ENCODE measurements at regions not wholly inside any gene's neighbourhood (a gene's known extent, or its start where the extent isn't known, plus 50 kb on each side); places are given as distances from the start of the nearest gene placed in this dataset.

DNA sequence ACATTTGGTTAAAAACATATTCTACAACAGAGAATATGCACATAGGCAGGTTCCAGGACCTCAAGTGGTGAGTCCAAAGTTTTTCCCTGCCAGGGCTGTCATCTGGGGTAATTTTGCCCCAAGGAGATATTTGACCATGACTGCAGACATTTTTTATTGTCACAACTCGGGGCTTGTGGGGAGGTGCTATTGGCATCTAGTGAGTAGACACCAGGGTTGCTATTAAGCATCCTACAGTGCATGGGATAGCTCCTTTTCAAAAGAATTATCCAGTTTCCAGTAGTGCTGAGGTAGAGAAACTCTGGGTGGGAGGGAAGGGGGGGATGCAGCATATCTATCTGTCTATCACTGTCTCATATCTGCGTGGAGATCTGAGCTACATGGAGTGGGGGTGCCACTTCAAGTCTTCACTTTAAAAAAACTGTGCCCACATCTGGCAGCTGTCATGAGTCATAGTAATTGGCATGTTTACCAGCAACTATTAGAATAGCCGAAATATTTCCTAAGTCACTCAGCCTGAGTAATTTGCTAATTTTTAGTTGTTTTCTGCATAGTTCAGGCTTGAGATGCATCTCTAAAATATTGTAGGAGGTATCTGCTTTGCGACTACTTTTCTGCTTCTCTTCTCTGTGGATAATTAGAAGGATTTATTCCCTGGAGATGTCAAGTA, 254.0 kb upstream of the RBMS1 start:
- Histone ChIP-seq H3K4me3 (no peak overlapping the region), H3K27ac (no peak overlapping the region), H3K9me3 (no peaks in the 10 kb centered on the region), H3K4me1 (ENCODE audit: control insufficient read depth in 1 of 2, low read depth in 2 of 2) (peaks cover 10 to 16% of the 10 kb centered on the region in 2 donors), H3K27me3 (replicated peaks; ENCODE audit: insufficient read depth) (no peaks in the 10 kb centered on the region), H3K36me3 (no peaks in the 10 kb centered on the region)
- DNase-seq (ENCODE audit: low spot score) (no peak), ATAC-seq (ENCODE audit: insufficient number of reproducible peaks, low FRiP score, low read depth) (no peak)
- no peak for TF ChIP-seq CTCF (IDR thresholded peaks at IDR 0.05)

- ATAC-seq (ENCODE audit: insufficient number of reproducible peaks, low FRiP score, low read depth) = no peak
- no peaks in the 10 kb centered on the region for H3K36me3 ChIP-seq
- H3K9me3 ChIP-seq = peaks cover 10% of the 10 kb centered on the region
- H3K4me1 ChIP-seq (ENCODE audit: control insufficient read depth in 1 of 2, low read depth in 2 of 2) = peaks cover 10 to 16% of the 10 kb centered on the region in 2 donors
- no peak overlapping the region for H3K27ac ChIP-seq
- H3K4me3 ChIP-seq = no peak overlapping the region
- no peaks in the 10 kb centered on the region for H3K27me3 ChIP-seq (replicated peaks; ENCODE audit: insufficient read depth)
- TF ChIP-seq CTCF (IDR thresholded peaks at IDR 0.05) = no peak
- no peak for DNase-seq (ENCODE audit: low spot score)
These were observed 257.4 kb upstream of the RBMS1 start for GRCh38 chr2:160751021-160751420.

GRCh38 chr2:160752475-160753330, 259.1 kb upstream of the RBMS1 start:
- Histone ChIP-seq H3K36me3 (no peaks in the 10 kb centered on the region), H3K27me3 (replicated peaks; ENCODE audit: insufficient read depth) (no peaks in the 10 kb centered on the region), H3K9me3 (peaks cover 10% of the 10 kb centered on the region), H3K4me3 (no peak overlapping the region), H3K4me1 (ENCODE audit: control insufficient read depth in 1 of 2, low read depth in 2 of 2) (peaks cover 6 to 12% of the 10 kb centered on the region in 2 donors), H3K27ac (no peak overlapping the region)
- no peak for ATAC-seq (ENCODE audit: insufficient number of reproducible peaks, low FRiP score, low read depth)
- no peak for DNase-seq (ENCODE audit: low spot score)
- TF ChIP-seq CTCF (IDR thresholded peaks at IDR 0.05) = no peak

DNA sequence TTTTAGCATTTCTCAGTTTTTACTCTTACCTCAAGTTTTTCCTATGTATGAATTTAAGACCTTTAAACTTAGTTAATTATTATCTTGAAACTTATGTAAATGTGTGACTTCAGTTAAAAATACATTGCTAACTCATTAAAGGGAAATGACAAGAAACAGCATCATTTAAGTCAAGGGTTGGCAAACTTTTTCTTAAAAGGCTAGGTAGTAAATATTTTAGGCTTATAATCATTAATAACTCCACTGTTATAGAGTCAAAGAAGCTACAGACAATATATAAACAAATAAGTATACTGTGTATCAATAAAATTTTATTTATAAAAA, 259.7 kb upstream of the RBMS1 start:
- no peak overlapping the region for H3K27ac ChIP-seq
- no peak for DNase-seq (ENCODE audit: low spot score)
- H3K4me1 ChIP-seq (ENCODE audit: control insufficient read depth in 1 of 2, low read depth in 2 of 2) = peaks cover 1 to 6% of the 10 kb centered on the region in 2 donors
- H3K36me3 ChIP-seq = no peaks in the 10 kb centered on the region
- no peak for ATAC-seq (ENCODE audit: insufficient number of reproducible peaks, low FRiP score, low read depth)
- no peak for TF ChIP-seq CTCF (IDR thresholded peaks at IDR 0.05)
- no peak overlapping the region for H3K4me3 ChIP-seq
- peaks cover 10% of the 10 kb centered on the region for H3K9me3 ChIP-seq
- no peaks in the 10 kb centered on the region for H3K27me3 ChIP-seq (replicated peaks; ENCODE audit: insufficient read depth)

GRCh38 chr2:160753960-160754359, 260.4 kb upstream of the RBMS1 start:
- no peaks in the 10 kb centered on the region for H3K4me1 ChIP-seq (ENCODE audit: control insufficient read depth in 1 of 2, low read depth in 2 of 2)

More at GRCh38 chr2:160753960-160754359, 260.4 kb upstream of the RBMS1 start:
- Histone ChIP-seq H3K4me3 (no peak overlapping the region), H3K27me3 (replicated peaks; ENCODE audit: insufficient read depth) (no peaks in the 10 kb centered on the region), H3K27ac (no peak overlapping the region), H3K36me3 (no peaks in the 10 kb centered on the region), H3K9me3 (peaks cover 10% of the 10 kb centered on the region)
- ATAC-seq (ENCODE audit: insufficient number of reproducible peaks, low FRiP score, low read depth) = no peak
- DNase-seq (ENCODE audit: low spot score) = no peak
- no peak for TF ChIP-seq CTCF (IDR thresholded peaks at IDR 0.05)
